Fibroblast of lung (primary cell): ENCODE measurements at regions not wholly inside any gene's neighbourhood (a gene's known extent, or its start where the extent isn't known, plus 50 kb on each side); places are given as distances from the start of the nearest gene placed in this dataset.
A peak's percentile ranks its signal among the peaks of the same experiment; 100 is the strongest.

Experiments used
- DNase-seq, 2 donors: peaks; one replicate each; pipeline versions ENCODE4 v3.0.0 to v3.0.0-alpha.2; 2010; ENCODE audit warnings: low read depth in 2 of 2
- H2AFZ ChIP-seq: 2 replicates; pipeline ENCODE4 v1.5.1; 2012; ENCODE audit warnings: low read length, control low read depth, inconsistent platforms
- H3K27ac ChIP-seq: 2 replicates; pipeline ENCODE4 v1.5.1; 2011; ENCODE audit warnings: low read length, control low read depth; ENCODE audit not compliant: insufficient read depth
- H3K27me3 ChIP-seq: 2 replicates; pipeline ENCODE4 v1.5.1; 2011; ENCODE audit warnings: mild to moderate bottlenecking, low read length; ENCODE audit not compliant: control insufficient read depth, insufficient read depth
- H3K36me3 ChIP-seq: 2 replicates; pipeline ENCODE4 v1.5.1; 2011; ENCODE audit warnings: low read length; ENCODE audit not compliant: control insufficient read depth, insufficient read depth
- H3K4me1 ChIP-seq: 2 replicates; pipeline ENCODE4 v1.5.1; 2011; ENCODE audit warnings: low read length; ENCODE audit not compliant: control insufficient read depth, insufficient read depth; ENCODE audit errors: extremely low read depth
- H3K4me2 ChIP-seq: 2 replicates; pipeline ENCODE4 v1.5.1; 2011; ENCODE audit warnings: low read length, control low read depth; ENCODE audit not compliant: insufficient read depth; ENCODE audit errors: extremely low read depth
- H3K4me3 ChIP-seq, 4 experiments: fragments of 200-600 bp in 1 of 4; sonication (generic) in 1 of 4; replicated peaks in 1 of 4; 2 replicates each; pipeline ENCODE4 v1.5.1; 2011 to 2016; ENCODE audit warnings: low read length in 4 of 4, low read depth in 3 of 4, mild to moderate bottlenecking in 3 of 4, control low read depth in 2 of 4, inconsistent platforms in 1 of 4, mixed read lengths in 1 of 4; ENCODE audit not compliant: insufficient read depth in 1 of 4; ENCODE audit errors: control extremely low read depth in 1 of 4
- H3K79me2 ChIP-seq: 2 replicates; pipeline ENCODE4 v1.5.1; 2012; ENCODE audit warnings: mild to moderate bottlenecking, low read length, inconsistent platforms; ENCODE audit not compliant: control insufficient read depth, insufficient read depth
- H3K9ac ChIP-seq: 2 replicates; pipeline ENCODE4 v1.5.1; 2011; ENCODE audit warnings: mild to moderate bottlenecking, low read length, control low read depth; ENCODE audit not compliant: insufficient read depth
- H3K9me3 ChIP-seq: 2 replicates; pipeline ENCODE4 v1.5.1; 2012; ENCODE audit warnings: low read depth, low read length; ENCODE audit not compliant: control insufficient read depth, insufficient read depth
- H4K20me1 ChIP-seq: 2 replicates; pipeline ENCODE4 v1.5.1; 2011; ENCODE audit warnings: low read length; ENCODE audit not compliant: control insufficient read depth, insufficient read depth; ENCODE audit errors: extremely low read depth
- EZH2 ChIP-seq: IDR thresholded peaks from 2 replicates; pipeline ENCODE4 v1.5.1; 2012; ENCODE audit warnings: low read length, control low read depth, mild to moderate bottlenecking; ENCODE audit errors: missing control alignments
- TF ChIP-seq, protein P1 (sequence below), 2 donors: IDR thresholded peaks in 1 of 2; conservative IDR thresholded peaks in 1 of 2; 1 replicate in 1 of 2; 2 replicates in 1 of 2; pipeline ENCODE4 v1.5.1; 2011 to 2012; ENCODE audit warnings: low read length in 2 of 2, control low read depth in 1 of 2, inconsistent platforms in 1 of 2, low read depth in 1 of 2, mild to moderate bottlenecking in 1 of 2

DNA sequence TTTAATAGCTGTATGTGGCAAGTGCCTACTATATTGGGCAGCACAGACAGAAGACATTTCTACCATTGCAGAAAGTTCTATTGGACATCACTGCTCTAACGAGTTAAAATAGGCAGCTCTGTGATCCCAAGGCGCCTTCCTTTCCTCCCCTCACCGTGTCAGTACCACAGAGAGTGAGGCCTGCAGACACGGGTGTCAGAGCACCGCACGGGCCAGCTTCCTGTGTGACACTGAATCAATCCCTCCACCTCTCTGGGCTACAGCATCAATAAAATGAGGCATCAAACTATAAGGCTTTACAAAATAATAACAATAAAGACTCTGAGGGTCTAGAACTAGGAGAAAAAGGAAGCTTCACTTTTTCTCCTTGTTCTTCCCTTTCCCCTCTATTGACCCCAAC is 246.7 kb downstream of the FOXD2 start:
- Histone ChIP-seq H3K4me1 (no peaks in the 10 kb centered on the region), H3K4me3 (no peak overlapping the region), H3K27me3 (no peaks in the 10 kb centered on the region), H3K27ac (no peak overlapping the region), H3K9ac (no peak overlapping the region), H3K4me2 (no peak overlapping the region), H4K20me1 (no peaks in the 10 kb centered on the region), H3K9me3 (no peaks in the 10 kb centered on the region), H2AFZ (no peak overlapping the region), H3K79me2 (no peaks in the 10 kb centered on the region), H3K36me3 (no peaks in the 10 kb centered on the region)
- no peak for DNase-seq
- TF ChIP-seq EZH2 = no peak
- TF ChIP-seq, protein P1, sequence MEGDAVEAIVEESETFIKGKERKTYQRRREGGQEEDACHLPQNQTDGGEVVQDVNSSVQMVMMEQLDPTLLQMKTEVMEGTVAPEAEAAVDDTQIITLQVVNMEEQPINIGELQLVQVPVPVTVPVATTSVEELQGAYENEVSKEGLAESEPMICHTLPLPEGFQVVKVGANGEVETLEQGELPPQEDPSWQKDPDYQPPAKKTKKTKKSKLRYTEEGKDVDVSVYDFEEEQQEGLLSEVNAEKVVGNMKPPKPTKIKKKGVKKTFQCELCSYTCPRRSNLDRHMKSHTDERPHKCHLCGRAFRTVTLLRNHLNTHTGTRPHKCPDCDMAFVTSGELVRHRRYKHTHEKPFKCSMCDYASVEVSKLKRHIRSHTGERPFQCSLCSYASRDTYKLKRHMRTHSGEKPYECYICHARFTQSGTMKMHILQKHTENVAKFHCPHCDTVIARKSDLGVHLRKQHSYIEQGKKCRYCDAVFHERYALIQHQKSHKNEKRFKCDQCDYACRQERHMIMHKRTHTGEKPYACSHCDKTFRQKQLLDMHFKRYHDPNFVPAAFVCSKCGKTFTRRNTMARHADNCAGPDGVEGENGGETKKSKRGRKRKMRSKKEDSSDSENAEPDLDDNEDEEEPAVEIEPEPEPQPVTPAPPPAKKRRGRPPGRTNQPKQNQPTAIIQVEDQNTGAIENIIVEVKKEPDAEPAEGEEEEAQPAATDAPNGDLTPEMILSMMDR (conservative IDR thresholded peaks at IDR 0.05 in 1 of 2, IDR thresholded peaks at IDR 0.05 in 1 of 2; ENCODE audit: low read depth in 1 of 2, low read length in 2 of 2) = no peak

GRCh38 chr1:47684964-47685762 is 247.3 kb downstream of the FOXD2 start:
- DNase-seq = peak in 1 of 2 donors; percentile 69
- Histone ChIP-seq H3K27ac (no peak overlapping the region), H4K20me1 (no peaks in the 10 kb centered on the region), H3K9ac (no peak overlapping the region), H3K4me1 (no peaks in the 10 kb centered on the region), H3K36me3 (no peaks in the 10 kb centered on the region), H3K79me2 (no peaks in the 10 kb centered on the region), H3K4me2 (no peak overlapping the region), H3K27me3 (no peaks in the 10 kb centered on the region), H2AFZ (no peak overlapping the region), H3K4me3 (no peak overlapping the region), H3K9me3 (no peaks in the 10 kb centered on the region)
- no peak for TF ChIP-seq EZH2
- TF ChIP-seq, protein P1 (conservative IDR thresholded peaks at IDR 0.05 in 1 of 2, IDR thresholded peaks at IDR 0.05 in 1 of 2; ENCODE audit: low read depth in 1 of 2, low read length in 2 of 2) = no peak

DNA sequence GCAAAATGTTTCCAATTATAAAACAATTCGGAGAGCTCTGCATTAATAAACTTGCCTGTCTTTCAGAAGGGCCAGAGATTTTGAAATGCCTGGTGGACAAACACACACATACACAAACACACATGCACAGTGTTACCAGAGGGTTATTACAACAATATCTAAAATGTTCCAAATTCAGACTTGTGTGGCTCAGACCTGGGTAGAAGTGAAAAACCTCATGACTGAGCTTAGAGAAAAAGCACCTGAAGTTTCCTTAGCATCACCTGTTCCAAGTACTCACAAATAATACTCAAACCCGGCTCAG is 247.9 kb downstream of the FOXD2 start:
- TF ChIP-seq EZH2 = no peak
- TF ChIP-seq, protein P1 (conservative IDR thresholded peaks at IDR 0.05 in 1 of 2, IDR thresholded peaks at IDR 0.05 in 1 of 2; ENCODE audit: low read depth in 1 of 2, low read length in 2 of 2) = no peak
- no peak overlapping the region for H3K9ac ChIP-seq
- H3K36me3 ChIP-seq = no peaks in the 10 kb centered on the region
- H3K27me3 ChIP-seq = no peaks in the 10 kb centered on the region
- no peak overlapping the region for H3K27ac ChIP-seq
- H3K4me3 ChIP-seq = no peak overlapping the region
- H3K4me1 ChIP-seq = no peaks in the 10 kb centered on the region
- H4K20me1 ChIP-seq = no peaks in the 10 kb centered on the region
- H3K9me3 ChIP-seq = no peaks in the 10 kb centered on the region
- H3K79me2 ChIP-seq = no peaks in the 10 kb centered on the region
- DNase-seq = no peak
- H3K4me2 ChIP-seq = no peak overlapping the region
- no peak overlapping the region for H2AFZ ChIP-seq
